ENCODE measurements at regions not wholly inside any gene's neighbourhood (a gene's known extent, or its start where the extent isn't known, plus 50 kb on each side); places are given as distances from the start of the nearest gene placed in this dataset.
"Not testable (repeated sequence)": the region's sequence is repeated elsewhere in the genome, so short reads cannot be mapped to it uniquely, and the experiment has no call there.

- DNase-seq (ENCODE audit: low read depth in 3 of 3): no peak
These were observed 1023.2 kb upstream of the ZEB2 start for GRCh38 chr2:145543155-145543554.

DNA sequence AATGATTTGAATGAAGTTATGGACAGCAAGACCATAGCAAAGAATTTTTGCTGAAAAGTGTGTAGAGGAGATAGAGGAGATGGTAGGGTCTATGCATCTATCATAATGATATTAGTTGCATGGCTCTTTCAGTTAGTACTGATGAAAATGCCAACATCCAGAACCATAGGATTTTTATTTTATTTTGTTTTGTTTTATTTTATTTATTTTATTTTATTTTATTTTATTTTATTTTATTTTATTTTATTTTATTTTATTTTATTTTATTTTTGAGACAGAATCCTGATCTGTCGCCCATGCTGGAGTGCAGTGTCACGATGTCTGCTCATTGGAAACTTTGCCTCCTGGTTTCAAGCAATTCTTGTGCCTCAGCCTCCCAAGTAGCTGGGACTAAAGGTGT, 1021.1 kb upstream of the ZEB2 start:
- DNase-seq (ENCODE audit: low read depth in 3 of 3): no peak

- no peak for DNase-seq (ENCODE audit: low read depth in 3 of 3)
These were observed 1018.9 kb upstream of the ZEB2 start for GRCh38 chr2:145538661-145539350.

DNA sequence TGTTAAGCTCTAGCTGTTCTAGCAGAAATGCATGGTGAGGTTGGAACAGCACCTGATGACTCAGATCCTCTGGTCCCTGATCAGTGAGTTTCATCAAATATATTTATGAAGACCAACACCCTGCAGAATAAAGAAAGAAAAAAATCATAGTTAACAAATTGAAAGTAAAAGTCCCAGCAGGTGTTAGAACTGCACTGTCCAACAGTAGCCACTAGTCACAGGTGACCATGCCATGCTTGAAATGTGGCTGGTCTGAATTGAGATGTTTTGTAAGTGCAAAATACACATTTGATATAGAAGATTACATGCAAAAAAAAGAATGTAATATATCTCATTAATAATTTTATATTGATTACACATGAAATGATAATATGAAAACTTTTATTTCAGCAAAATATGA, 1010.7 kb upstream of the ZEB2 start:
- no peak for DNase-seq (ENCODE audit: low read depth in 3 of 3)

GRCh38 chr2:145524836-145525235, 1004.9 kb upstream of the ZEB2 start:
- DNase-seq (ENCODE audit: low read depth in 3 of 3): no peak

GRCh38 chr2:145524303-145524702, 1004.4 kb upstream of the ZEB2 start:
- no peak for DNase-seq (ENCODE audit: low read depth in 3 of 3)

DNA sequence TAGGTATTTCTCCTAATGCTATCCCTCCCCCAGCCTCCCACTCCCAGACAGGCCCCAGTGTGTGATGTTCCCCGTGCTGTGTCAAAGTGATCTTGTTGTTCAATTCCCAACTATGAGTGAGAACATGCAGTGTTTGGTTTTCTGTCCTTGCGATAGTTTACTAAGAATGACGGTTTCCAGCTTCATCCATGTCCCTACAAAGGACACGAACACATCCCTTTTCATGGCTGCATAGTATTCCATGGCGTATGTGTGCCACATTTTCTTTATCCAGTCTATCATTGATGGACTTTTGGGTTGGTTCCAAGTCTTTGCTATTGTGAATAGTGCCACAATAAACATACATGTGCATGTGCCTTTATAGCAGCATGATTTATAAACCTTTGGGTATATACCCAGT, 999.3 kb upstream of the ZEB2 start:
- not testable (repeated sequence) for DNase-seq (ENCODE audit: low read depth in 3 of 3)

DNA sequence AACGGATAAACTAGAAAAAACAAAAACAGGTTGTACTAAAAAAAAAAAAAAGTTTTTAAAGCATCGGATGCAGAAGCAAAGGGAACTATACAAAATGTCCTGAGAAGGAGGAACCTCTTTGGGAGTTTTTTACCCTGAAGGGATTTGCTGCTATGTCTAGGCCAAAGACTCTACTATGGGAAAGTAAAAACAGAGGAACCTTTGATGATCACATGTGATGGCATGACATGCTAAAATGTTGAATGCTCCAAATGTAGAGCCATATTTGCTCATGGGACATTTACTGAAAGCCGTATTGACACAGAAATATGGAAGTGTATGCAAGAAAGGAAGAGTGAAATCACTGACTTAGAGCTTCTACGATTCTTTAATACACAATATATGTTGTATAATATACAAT, 992.0 kb upstream of the ZEB2 start:
- DNase-seq (ENCODE audit: low read depth in 3 of 3): no peak

DNA sequence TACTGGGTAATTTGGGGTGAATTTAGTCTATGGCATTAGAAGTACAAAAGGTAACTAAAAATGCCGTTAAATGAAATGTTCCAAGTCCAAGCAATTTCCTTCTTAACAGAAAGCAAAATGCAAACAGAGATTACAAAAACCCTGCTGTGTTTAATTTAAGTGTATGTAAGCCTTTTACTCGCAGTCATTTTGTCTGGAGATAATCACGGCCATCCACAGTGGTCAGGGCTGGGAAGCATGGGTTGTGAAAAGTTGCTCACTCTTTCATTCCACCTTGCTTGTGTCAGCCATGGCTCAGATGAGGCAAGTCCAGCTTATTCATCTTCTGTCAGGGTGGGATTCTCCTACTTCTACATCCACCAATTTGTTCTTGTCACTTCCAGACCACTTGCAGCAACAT, 983.6 kb upstream of the ZEB2 start:
- DNase-seq (ENCODE audit: low read depth in 3 of 3): no peak

DNA sequence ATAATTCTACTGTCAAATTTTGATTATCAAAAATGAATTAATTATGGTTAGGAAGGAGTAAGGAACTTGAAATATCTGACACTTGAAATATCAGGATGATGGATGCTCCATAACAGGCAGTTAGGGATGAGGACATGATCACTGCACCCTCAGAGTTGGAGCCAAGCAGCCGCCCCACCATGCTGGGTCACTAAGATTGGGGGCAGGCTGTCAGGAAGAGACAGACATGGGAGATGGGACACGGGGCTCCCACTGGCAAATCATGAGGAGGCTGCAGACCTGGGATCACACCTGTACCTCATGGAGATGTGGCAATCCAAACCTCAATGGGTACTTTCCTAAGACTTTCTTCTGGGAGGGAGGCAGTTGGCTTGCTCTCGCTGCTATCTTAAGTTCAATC, 982.0 kb upstream of the ZEB2 start:
- no peak for DNase-seq (ENCODE audit: low read depth in 3 of 3)

GRCh38 chr2:145495590-145495989, 975.7 kb upstream of the ZEB2 start:
- DNase-seq (ENCODE audit: low read depth in 3 of 3): no peak

- no peak for DNase-seq (ENCODE audit: low read depth in 3 of 3)
These were observed 974.5 kb upstream of the ZEB2 start for GRCh38 chr2:145494441-145494840.

GRCh38 chr2:145488571-145488970, 968.7 kb upstream of the ZEB2 start:
- no peak for DNase-seq (ENCODE audit: low read depth in 3 of 3)

- DNase-seq (ENCODE audit: low read depth in 3 of 3): no peak
These were observed 964.7 kb upstream of the ZEB2 start for GRCh38 chr2:145484448-145485097.

DNA sequence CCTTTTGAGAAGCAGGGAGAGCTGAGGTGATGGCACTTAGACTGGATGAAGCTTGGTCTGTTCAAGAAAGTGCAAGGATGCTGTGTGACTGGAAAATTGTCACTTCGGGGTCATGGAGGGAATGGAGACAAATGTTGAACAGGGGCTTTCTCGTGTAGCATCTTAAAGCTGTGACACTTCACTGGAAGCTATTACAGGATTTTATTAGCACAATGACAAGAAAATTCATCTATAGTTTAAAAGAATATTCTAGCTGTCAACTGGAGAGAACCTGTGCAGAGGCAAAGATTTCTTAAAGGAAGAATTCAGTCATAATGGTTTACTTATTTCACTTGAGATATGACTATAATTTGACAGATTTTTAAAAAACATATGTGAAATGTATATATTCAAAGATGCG, 963.9 kb upstream of the ZEB2 start:
- DNase-seq (ENCODE audit: low read depth in 3 of 3): no peak

DNA sequence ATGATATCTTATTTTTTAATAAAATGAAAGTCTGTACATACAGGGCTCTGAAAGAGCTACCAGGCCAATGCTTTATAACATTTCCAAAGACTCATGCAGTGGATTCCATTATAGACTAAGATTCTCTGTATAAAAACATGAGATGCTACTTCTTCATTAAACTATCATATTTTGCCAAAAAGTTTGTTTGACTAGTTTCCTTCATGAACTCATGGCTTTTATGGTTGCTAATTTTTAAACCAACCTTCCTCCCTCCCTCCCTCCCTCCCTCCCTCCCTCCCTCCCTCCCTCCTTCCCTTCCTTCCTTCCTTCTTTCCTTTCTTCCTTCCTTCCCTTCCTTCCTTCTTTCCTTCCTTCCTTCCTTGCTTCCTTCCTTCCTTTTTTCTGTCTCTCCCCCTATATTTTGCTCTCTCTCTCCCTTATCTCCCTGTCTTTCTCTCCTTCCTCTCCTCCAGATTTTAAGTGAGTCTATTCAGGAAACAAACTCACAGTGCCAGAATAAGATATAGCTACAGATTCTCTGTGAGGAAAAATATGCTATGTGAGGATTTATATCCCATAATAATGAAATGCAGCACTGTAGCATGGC, 961.5 kb upstream of the ZEB2 start:
- no peak for DNase-seq (ENCODE audit: low read depth in 3 of 3)

DNA sequence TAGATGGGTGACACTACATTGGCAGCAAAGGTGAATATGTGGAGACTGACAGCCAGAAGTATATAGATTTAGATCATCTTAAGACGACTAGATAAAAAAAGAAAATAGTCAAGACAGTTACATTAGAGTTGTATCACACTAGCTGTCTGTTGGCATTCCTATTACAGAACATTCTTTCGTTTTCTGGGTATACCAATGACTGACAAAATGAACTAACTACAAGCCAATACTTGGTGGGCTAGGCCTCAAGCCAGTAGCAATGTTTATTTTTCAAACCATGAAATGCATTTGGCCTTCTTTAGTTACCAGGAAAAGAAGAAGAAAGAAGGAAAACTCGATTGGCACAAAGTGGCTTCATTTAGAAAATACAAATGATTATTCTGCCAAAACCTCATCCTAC, 944.9 kb upstream of the ZEB2 start:
- no peak for DNase-seq (ENCODE audit: low read depth in 3 of 3)

- no peak for DNase-seq (ENCODE audit: low read depth in 3 of 3)
These were observed 940.2 kb upstream of the ZEB2 start for GRCh38 chr2:145460112-145460511.

- DNase-seq (ENCODE audit: low read depth in 3 of 3): no peak
These were observed 911.4 kb upstream of the ZEB2 start for GRCh38 chr2:145431181-145431951.

DNA sequence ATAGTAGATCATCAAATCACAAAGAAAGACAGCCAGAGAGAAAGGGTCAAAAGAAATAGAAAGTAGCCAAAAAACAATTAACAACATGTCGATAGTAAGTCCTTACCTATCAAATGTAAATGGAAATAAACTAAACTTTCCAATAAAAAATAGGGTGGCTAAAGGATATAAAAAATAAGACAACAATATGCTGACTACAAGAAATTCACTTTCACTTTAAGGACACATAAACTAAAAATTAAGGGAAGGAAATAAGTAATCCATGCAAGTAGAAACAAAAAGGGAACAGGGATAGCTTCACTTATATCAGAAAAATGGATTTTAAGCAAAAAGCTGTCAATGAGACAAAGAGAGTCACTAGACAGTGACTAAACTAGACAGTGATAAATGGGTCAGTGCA, 903.9 kb upstream of the ZEB2 start:
- DNase-seq (ENCODE audit: low read depth in 3 of 3): no peak

DNA sequence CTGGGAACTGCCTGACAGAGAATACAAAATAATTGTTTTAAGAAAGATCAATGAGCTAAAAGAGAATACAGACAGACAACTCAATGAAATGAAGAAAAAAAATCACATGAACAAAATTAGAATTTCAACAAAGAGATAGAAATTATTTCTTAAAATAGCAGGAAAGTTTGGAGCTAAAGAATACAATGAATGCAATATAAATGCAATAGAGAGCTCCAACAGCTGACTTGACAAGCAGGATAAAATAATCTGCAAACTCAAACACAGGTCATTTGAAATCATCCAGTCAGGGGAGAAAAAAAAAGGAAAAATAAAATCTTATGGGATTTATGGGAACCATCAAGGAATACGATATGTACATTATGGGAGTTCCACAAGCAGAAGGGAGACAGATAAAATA, 902.7 kb upstream of the ZEB2 start:
- DNase-seq (ENCODE audit: low read depth in 3 of 3): no peak

DNA sequence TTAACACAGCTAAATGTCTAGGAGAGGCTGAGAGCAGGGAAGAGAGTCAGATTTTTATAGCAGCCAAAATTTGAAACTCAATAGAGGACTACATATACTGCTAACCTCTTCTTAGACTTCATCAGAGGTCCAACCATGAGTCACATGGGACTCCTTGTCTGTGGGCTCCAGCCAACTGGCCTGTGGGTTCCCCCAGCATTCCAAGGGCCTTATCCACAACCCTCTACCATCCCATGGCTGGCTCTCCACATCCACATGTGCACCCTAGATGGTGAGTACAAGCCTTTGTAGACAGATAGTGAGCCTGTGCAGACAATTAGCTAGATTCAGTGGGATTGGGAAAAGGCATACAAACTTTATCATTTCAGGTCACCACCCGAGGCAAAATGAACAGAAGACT, 901.9 kb upstream of the ZEB2 start:
- no peak for DNase-seq (ENCODE audit: low read depth in 3 of 3)

DNA sequence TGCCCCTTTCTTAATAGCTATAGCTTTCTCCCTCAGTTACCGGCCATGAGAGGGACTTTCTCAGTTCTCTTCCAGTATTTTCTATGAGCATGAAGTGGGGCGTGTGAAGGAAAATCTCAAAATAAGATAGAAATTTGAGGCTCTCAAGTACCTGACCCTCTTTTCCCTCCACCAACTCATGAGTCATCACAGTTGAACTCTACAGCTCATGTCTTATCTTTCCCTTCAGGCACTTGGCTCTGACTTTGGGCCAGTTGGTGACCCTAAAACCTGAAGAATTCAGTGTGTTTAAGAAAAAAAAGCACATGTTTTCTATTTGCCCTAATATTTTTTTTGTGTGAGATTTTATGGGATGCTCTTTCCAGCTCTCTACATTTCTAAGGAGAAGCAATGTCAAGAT, 896.7 kb upstream of the ZEB2 start:
- DNase-seq (ENCODE audit: low read depth in 3 of 3): no peak
